Smooth muscle cell (in vitro differentiated cells): ENCODE measurements at regions not wholly inside any gene's neighbourhood (a gene's known extent, or its start where the extent isn't known, plus 50 kb on each side); places are given as distances from the start of the nearest gene placed in this dataset.

Source experiments
- DNase-seq: peaks from one replicate; lab custom pipeline; 2025; ENCODE audit not compliant: unreplicated experiment; lab: John Stamatoyannopoulos, UW
- H2AFZ ChIP-seq: fragments of 200-600 bp; sonication (generic); 2 replicates; pipeline ENCODE4 v1.6.0; 2016; ENCODE audit warnings: antibody characterized with exemption, low read depth, mild to moderate bottlenecking
- H3F3A ChIP-seq: fragments of 200-600 bp; sonication (generic); 2 replicates; pipeline ENCODE4 v1.6.0; 2017; ENCODE audit warnings: antibody characterized with exemption, low read depth
- H3K27ac ChIP-seq: fragments of 200-600 bp; sonication (generic); 2 replicates; pipeline ENCODE4 v1.5.1; 2016; ENCODE audit warnings: low read depth, mild to moderate bottlenecking
- H3K27me3 ChIP-seq: fragments of 200-600 bp; sonication (generic); 2 replicates; pipeline ENCODE4 v1.6.1; 2016; ENCODE audit warnings: low read depth, mild to moderate bottlenecking
- H3K36me3 ChIP-seq: fragments of 200-600 bp; sonication (generic); 2 replicates; pipeline ENCODE4 v1.5.1; 2016; ENCODE audit warnings: low read depth
- H3K4me1 ChIP-seq: fragments of 200-600 bp; sonication (generic); 2 replicates; pipeline ENCODE4 v1.5.1; 2016; ENCODE audit warnings: low read depth
- H3K4me2 ChIP-seq: fragments of 200-600 bp; sonication (generic); 2 replicates; pipeline ENCODE4 v1.6.0; 2016; ENCODE audit warnings: mild to moderate bottlenecking
- H3K4me3 ChIP-seq: fragments of 200-600 bp; sonication (generic); 2 replicates; pipeline ENCODE4 v1.5.1; 2016; ENCODE audit warnings: mild to moderate bottlenecking
- H3K79me2 ChIP-seq: fragments of 200-600 bp; sonication (generic); 2 replicates; pipeline ENCODE4 v1.6.0; 2016; ENCODE audit warnings: low read depth, mild to moderate bottlenecking
- H3K9ac ChIP-seq: fragments of 200-600 bp; sonication (generic); 2 replicates; pipeline ENCODE4 v1.6.0; 2016; ENCODE audit warnings: low read depth
- H3K9me3 ChIP-seq: fragments of 200-600 bp; sonication (generic); replicated peaks from 2 replicates; pipeline ENCODE4 v1.5.1; 2016; ENCODE audit warnings: low read depth
- H4K20me1 ChIP-seq: fragments of 200-600 bp; sonication (generic); 2 replicates; pipeline ENCODE4 v1.6.0; 2016; ENCODE audit warnings: low read depth
- CTCF ChIP-seq: fragments of 200-600 bp; sonication (generic); IDR thresholded peaks from 2 replicates; pipeline ENCODE4 v1.5.1; 2017; ENCODE audit warnings: borderline replicate concordance, mild to moderate bottlenecking, antibody characterized with exemption; ENCODE audit not compliant: insufficient read depth, poor library complexity, severe bottlenecking
- WGBS: methylation state at CpG from one replicate; pipeline ENCODE4 v1.1.7; 2016; ENCODE audit warnings: low lambda C conversion rate; 5-methylcytosine and 5-hydroxymethylcytosine counted together

- H3K27ac ChIP-seq, result no peak overlapping the region
- no peaks in the 10 kb centered on the region for H3K36me3 ChIP-seq
- no peak overlapping the region for H3K9ac ChIP-seq
- H3F3A ChIP-seq, result no peaks in the 10 kb centered on the region
- no peak for DNase-seq
- no peak for TF ChIP-seq CTCF
- H3K27me3 ChIP-seq, result no peaks in the 10 kb centered on the region
- H3K4me1 ChIP-seq, result no peaks in the 10 kb centered on the region
- H3K4me3 ChIP-seq, result no peak overlapping the region
- WGBS, result 90% methylated on average over 9 of the region's 9 CpGs
- no peaks in the 10 kb centered on the region for H4K20me1 ChIP-seq
- H3K79me2 ChIP-seq, result no peaks in the 10 kb centered on the region
- H3K9me3 ChIP-seq, result no peaks in the 10 kb centered on the region
- H3K4me2 ChIP-seq, result no peak overlapping the region
- H2AFZ ChIP-seq, result no peak overlapping the region
Measured at GRCh38 chr2:3022841-3023372, 354.7 kb downstream of the EIPR1 start.

GRCh38 chr2:3021720-3022119 is 355.9 kb downstream of the EIPR1 start:
- Histone ChIP-seq H3K27me3 (no peaks in the 10 kb centered on the region), H3K4me3 (no peak overlapping the region), H3F3A (no peaks in the 10 kb centered on the region), H3K36me3 (no peaks in the 10 kb centered on the region), H3K9me3 (peaks cover 4% of the 10 kb centered on the region), H2AFZ (no peak overlapping the region), H3K27ac (no peak overlapping the region), H3K79me2 (no peaks in the 10 kb centered on the region), H3K9ac (no peak overlapping the region), H4K20me1 (no peaks in the 10 kb centered on the region), H3K4me2 (no peak overlapping the region), H3K4me1 (no peaks in the 10 kb centered on the region)
- WGBS, result 93% methylated on average over 8 of the region's 8 CpGs
- no peak for TF ChIP-seq CTCF
- no peak for DNase-seq

- WGBS, result 83% methylated on average over 4 of the region's 4 CpGs
- H3K36me3 ChIP-seq, result no peaks in the 10 kb centered on the region
- DNase-seq, result no peak
Measured at GRCh38 chr2:3010001-3010400, 367.6 kb downstream of the EIPR1 start.

More at GRCh38 chr2:3010001-3010400, 367.6 kb downstream of the EIPR1 start:
- no peak overlapping the region for H3K4me2 ChIP-seq
- H3K79me2 ChIP-seq, result no peaks in the 10 kb centered on the region
- H2AFZ ChIP-seq, result no peak overlapping the region
- H3F3A ChIP-seq, result no peaks in the 10 kb centered on the region
- no peak for TF ChIP-seq CTCF
- no peak overlapping the region for H3K27ac ChIP-seq
- no peak overlapping the region for H3K9ac ChIP-seq
- H4K20me1 ChIP-seq, result no peaks in the 10 kb centered on the region
- no peak overlapping the region for H3K4me3 ChIP-seq
- no peaks in the 10 kb centered on the region for H3K4me1 ChIP-seq
- H3K9me3 ChIP-seq, result no peaks in the 10 kb centered on the region
- H3K27me3 ChIP-seq, result peaks cover 32% of the 10 kb centered on the region
